ENCODE measurements at regions not wholly inside any gene's neighbourhood (a gene's known extent, or its start where the extent isn't known, plus 50 kb on each side); places are given as distances from the start of the nearest gene placed in this dataset.
"Not testable (repeated sequence)": the region's sequence is repeated elsewhere in the genome, so short reads cannot be mapped to it uniquely, and the experiment has no call there.

GRCh38 chr15:96165775-96166174 lies 164.7 kb upstream of the NR2F2 start:
- Histone ChIP-seq H3K4me3 (ENCODE audit: low read length in 2 of 2) (peak overlapping the region in 1 of 2 donors; percentile 30), H3K4me1 (ENCODE audit: control insufficient read depth, insufficient read depth, low read length) (peaks cover 19% of the 10 kb centered on the region), H3K27me3 (ENCODE audit: control insufficient read depth in 1 of 2, insufficient read depth in 2 of 2, low read length in 2 of 2) (no peaks in the 10 kb centered on the region), H3K36me3 (ENCODE audit: control insufficient read depth in 2 of 2, insufficient read depth in 2 of 2, low read length in 2 of 2) (no peaks in the 10 kb centered on the region), H3K9me3 (ENCODE audit: control insufficient read depth in 2 of 2, low read length in 2 of 2) (no peaks in the 10 kb centered on the region), H3K9ac (ENCODE audit: low read length in 2 of 2) (no peak overlapping the region), H3K27ac (ENCODE audit: low read length) (peak overlapping the region; percentile 18)

DNA sequence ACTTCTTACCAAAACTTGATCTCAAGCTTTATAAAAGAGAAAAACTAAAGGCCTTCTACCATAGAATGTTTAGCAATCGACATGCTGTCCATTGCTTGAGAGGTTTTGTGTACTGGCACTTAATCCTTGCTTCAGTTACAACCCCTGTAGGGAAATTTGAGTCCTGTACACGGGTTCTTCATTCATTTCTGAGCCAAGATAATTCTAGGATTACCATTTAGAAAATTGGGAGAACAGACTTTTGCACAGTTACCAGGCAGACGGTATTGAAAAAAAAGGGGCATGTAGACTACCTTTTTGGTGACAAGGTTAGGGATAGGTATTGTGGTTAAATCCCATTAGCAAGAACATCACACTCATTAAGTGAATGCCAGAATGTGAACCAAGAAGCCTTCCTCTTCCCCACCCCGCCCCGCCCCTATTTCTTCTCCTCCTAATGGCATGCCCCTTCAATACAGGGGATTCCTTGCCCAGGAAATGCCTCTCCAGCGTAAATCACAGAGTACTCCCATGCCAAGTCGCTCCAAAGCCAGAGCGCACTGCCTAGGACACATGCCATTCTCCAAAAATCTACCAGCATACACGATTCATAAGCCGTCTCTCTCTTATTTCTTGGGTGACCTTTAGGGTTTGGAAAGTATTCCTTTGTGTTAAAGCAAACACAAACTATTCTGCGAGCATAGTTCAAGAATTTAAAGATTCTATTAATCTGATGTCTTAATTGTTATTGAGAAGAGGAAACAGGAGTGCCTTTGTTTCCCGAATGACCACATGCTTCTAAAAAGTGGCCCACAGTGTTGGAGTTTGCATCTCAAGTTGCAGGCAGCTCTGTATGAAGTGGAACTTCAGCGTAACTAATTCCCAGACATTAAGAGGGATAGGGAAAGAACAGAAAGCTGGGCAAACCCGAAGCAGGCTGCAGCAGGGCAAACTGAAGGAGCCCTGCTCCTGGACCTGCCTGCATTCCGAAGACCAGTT lies 164.0 kb upstream of the NR2F2 start:
- H3K9me3 ChIP-seq (ENCODE audit: control insufficient read depth in 2 of 2, low read length in 2 of 2), result no peaks in the 10 kb centered on the region
- H3K4me3 ChIP-seq (ENCODE audit: low read length in 2 of 2), result peak overlapping the region in 1 of 2 donors; percentile 30
- no peaks in the 10 kb centered on the region for H3K36me3 ChIP-seq (ENCODE audit: control insufficient read depth in 2 of 2, insufficient read depth in 2 of 2, low read length in 2 of 2)
- no peak overlapping the region for H3K9ac ChIP-seq (ENCODE audit: low read length in 2 of 2)
- no peaks in the 10 kb centered on the region for H3K27me3 ChIP-seq (ENCODE audit: control insufficient read depth in 1 of 2, insufficient read depth in 2 of 2, low read length in 2 of 2)
- peak overlapping the region; percentile 18 for H3K27ac ChIP-seq (ENCODE audit: low read length)
- H3K4me1 ChIP-seq (ENCODE audit: control insufficient read depth, insufficient read depth, low read length), result peaks cover 18% of the 10 kb centered on the region

GRCh38 chr15:96170616-96170978 lies 159.9 kb upstream of the NR2F2 start:
- not testable (repeated sequence) for H3K9ac ChIP-seq (ENCODE audit: low read length in 2 of 2); H3K9me3 ChIP-seq (ENCODE audit: control insufficient read depth in 2 of 2, low read length in 2 of 2); H3K4me3 ChIP-seq (ENCODE audit: low read length in 2 of 2); H3K27me3 ChIP-seq (ENCODE audit: control insufficient read depth in 1 of 2, insufficient read depth in 2 of 2, low read length in 2 of 2); H3K27ac ChIP-seq (ENCODE audit: low read length); H3K36me3 ChIP-seq (ENCODE audit: control insufficient read depth in 2 of 2, insufficient read depth in 2 of 2, low read length in 2 of 2)
- H3K4me1 ChIP-seq (ENCODE audit: control insufficient read depth, insufficient read depth, low read length), result peaks cover 22% of the 10 kb centered on the region

DNA sequence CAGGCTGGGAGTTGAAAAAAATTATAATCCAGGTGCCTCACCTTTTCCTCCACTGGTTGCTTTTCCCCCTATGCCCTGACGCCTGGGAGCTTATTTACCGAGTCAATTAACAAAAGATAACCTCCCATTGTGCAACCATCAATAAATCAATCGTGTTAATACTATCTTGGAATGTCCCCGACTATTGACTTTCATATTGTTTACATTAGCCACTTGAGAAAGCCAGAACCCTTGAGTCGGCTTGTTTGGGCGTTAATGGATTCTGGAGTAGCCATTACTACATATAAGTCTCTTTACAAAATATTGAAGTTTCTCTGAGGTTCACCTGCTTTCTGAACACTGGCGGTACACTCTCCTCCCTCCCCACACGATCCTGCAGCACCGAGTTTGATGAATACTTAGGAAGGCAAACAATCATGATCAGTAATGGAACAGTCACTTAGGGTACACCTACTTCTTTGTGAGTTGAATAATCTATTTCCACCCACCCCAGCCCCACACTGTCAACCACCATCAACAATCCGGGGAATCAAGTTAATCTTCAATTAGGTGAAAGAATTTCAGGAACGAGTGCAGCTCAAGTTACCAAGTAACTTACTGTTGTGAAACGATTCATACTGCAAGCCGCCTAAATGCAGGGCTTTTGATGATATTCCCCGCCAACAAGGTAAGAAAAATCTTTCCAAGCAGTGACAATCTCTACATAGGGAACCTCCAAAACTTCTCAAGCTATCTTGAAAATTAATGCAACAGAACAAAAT lies 159.3 kb upstream of the NR2F2 start:
- Histone ChIP-seq H3K27me3 (ENCODE audit: control insufficient read depth in 1 of 2, insufficient read depth in 2 of 2, low read length in 2 of 2) (no peaks in the 10 kb centered on the region), H3K9ac (ENCODE audit: low read length in 2 of 2) (no peak overlapping the region), H3K36me3 (ENCODE audit: control insufficient read depth in 2 of 2, insufficient read depth in 2 of 2, low read length in 2 of 2) (no peaks in the 10 kb centered on the region), H3K27ac (ENCODE audit: low read length) (no peak overlapping the region), H3K9me3 (ENCODE audit: control insufficient read depth in 2 of 2, low read length in 2 of 2) (no peaks in the 10 kb centered on the region), H3K4me3 (ENCODE audit: low read length in 2 of 2) (no peak overlapping the region), H3K4me1 (ENCODE audit: control insufficient read depth, insufficient read depth, low read length) (peaks cover 16% of the 10 kb centered on the region)

DNA sequence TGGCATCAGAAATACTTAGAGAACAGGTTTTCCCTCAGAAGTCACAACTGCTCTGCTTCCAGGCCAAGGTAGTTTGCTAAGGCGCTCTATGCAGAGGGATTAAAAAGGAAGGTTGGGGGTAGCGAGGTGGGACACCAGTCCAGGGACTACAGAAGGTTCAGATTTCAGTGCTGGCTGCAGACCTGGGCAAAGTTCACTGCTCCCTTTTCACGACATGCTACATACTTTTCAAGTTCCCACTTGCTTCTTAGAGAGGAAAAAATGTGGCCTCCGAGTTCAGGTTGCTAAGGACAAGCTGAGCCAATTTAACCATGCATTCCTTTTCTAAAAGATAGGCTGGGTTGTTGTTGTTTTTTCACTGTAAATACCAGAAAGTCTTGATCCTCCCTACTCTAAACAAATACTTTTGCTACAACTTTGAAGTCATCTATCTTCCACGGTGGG lies 158.6 kb upstream of the NR2F2 start:
- H3K4me3 ChIP-seq (ENCODE audit: low read length in 2 of 2), result no peak overlapping the region
- no peak overlapping the region for H3K9ac ChIP-seq (ENCODE audit: low read length in 2 of 2)
- no peaks in the 10 kb centered on the region for H3K9me3 ChIP-seq (ENCODE audit: control insufficient read depth in 2 of 2, low read length in 2 of 2)
- H3K27ac ChIP-seq (ENCODE audit: low read length), result no peak overlapping the region
- no peaks in the 10 kb centered on the region for H3K27me3 ChIP-seq (ENCODE audit: control insufficient read depth in 1 of 2, insufficient read depth in 2 of 2, low read length in 2 of 2)
- H3K36me3 ChIP-seq (ENCODE audit: control insufficient read depth in 2 of 2, insufficient read depth in 2 of 2, low read length in 2 of 2), result no peaks in the 10 kb centered on the region
- peaks cover 9% of the 10 kb centered on the region for H3K4me1 ChIP-seq (ENCODE audit: control insufficient read depth, insufficient read depth, low read length)

- no peaks in the 10 kb centered on the region for H3K27me3 ChIP-seq (ENCODE audit: control insufficient read depth in 1 of 2, insufficient read depth in 2 of 2, low read length in 2 of 2)
- H3K9ac ChIP-seq (ENCODE audit: low read length in 2 of 2), result no peak overlapping the region
- H3K4me3 ChIP-seq (ENCODE audit: low read length in 2 of 2), result no peak overlapping the region
- H3K27ac ChIP-seq (ENCODE audit: low read length), result no peak overlapping the region
- H3K36me3 ChIP-seq (ENCODE audit: control insufficient read depth in 2 of 2, insufficient read depth in 2 of 2, low read length in 2 of 2), result no peaks in the 10 kb centered on the region
- peaks cover 6% of the 10 kb centered on the region for H3K4me1 ChIP-seq (ENCODE audit: control insufficient read depth, insufficient read depth, low read length)
- H3K9me3 ChIP-seq (ENCODE audit: control insufficient read depth in 2 of 2, low read length in 2 of 2), result no peaks in the 10 kb centered on the region
These were observed 158.1 kb upstream of the NR2F2 start for GRCh38 chr15:96172417-96172816.

GRCh38 chr15:96176831-96177230 lies 153.7 kb upstream of the NR2F2 start:
- Histone ChIP-seq H3K27ac (ENCODE audit: low read length) (no peak overlapping the region), H3K27me3 (ENCODE audit: control insufficient read depth in 1 of 2, insufficient read depth in 2 of 2, low read length in 2 of 2) (no peaks in the 10 kb centered on the region), H3K9ac (ENCODE audit: low read length in 2 of 2) (no peak overlapping the region), H3K4me1 (ENCODE audit: control insufficient read depth, insufficient read depth, low read length) (peaks cover 23% of the 10 kb centered on the region), H3K36me3 (ENCODE audit: control insufficient read depth in 2 of 2, insufficient read depth in 2 of 2, low read length in 2 of 2) (no peaks in the 10 kb centered on the region), H3K9me3 (ENCODE audit: control insufficient read depth in 2 of 2, low read length in 2 of 2) (no peaks in the 10 kb centered on the region), H3K4me3 (ENCODE audit: low read length in 2 of 2) (no peak overlapping the region)

GRCh38 chr15:96177279-96177678 lies 153.2 kb upstream of the NR2F2 start:
- Histone ChIP-seq H3K27ac (ENCODE audit: low read length) (no peak overlapping the region), H3K4me1 (ENCODE audit: control insufficient read depth, insufficient read depth, low read length) (peaks cover 23% of the 10 kb centered on the region), H3K9me3 (ENCODE audit: control insufficient read depth in 2 of 2, low read length in 2 of 2) (no peaks in the 10 kb centered on the region), H3K27me3 (ENCODE audit: control insufficient read depth in 1 of 2, insufficient read depth in 2 of 2, low read length in 2 of 2) (no peaks in the 10 kb centered on the region), H3K9ac (ENCODE audit: low read length in 2 of 2) (no peak overlapping the region), H3K4me3 (ENCODE audit: low read length in 2 of 2) (no peak overlapping the region), H3K36me3 (ENCODE audit: control insufficient read depth in 2 of 2, insufficient read depth in 2 of 2, low read length in 2 of 2) (no peaks in the 10 kb centered on the region)

DNA sequence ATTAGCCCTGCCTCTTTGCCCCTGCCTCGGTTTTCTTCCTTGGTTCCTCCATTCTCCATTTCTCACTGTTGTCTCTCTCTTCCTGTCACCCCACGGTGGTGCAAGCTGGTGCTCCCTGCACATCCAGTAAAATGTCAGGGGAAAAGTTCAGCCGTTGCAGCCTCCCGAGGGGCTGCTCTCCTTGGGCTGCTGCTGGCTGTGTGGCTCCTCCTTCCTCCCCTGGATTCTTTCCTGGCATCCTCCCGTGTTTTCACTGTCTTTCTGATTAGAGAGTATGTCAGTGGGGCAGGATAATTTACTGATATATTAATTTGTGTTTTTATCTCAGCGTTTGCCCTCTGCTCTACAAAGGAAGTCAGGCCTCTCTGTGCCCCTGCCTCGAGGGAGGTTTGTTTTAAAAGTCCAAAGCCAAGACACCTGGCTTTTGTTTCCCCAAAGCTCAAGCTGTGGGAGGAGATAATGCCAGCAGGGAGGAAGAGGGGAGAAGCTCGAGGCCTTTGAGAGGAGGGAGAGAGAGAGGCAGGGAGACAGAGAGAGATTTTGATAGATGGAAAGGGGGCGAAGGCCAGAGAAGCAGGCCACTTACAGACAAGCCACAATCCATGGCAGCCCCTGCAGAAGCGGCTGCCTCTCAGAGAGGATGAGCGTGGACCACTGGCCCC lies 150.3 kb upstream of the NR2F2 start:
- Histone ChIP-seq H3K27ac (ENCODE audit: low read length) (peak overlapping the region; percentile 76), H3K9ac (ENCODE audit: low read length in 2 of 2) (peak overlapping the region; percentile 4 to 36), H3K4me1 (ENCODE audit: control insufficient read depth, insufficient read depth, low read length) (peaks cover 23% of the 10 kb centered on the region), H3K9me3 (ENCODE audit: control insufficient read depth in 2 of 2, low read length in 2 of 2) (no peaks in the 10 kb centered on the region), H3K27me3 (ENCODE audit: control insufficient read depth in 1 of 2, insufficient read depth in 2 of 2, low read length in 2 of 2) (no peaks in the 10 kb centered on the region), H3K36me3 (ENCODE audit: control insufficient read depth in 2 of 2, insufficient read depth in 2 of 2, low read length in 2 of 2) (no peaks in the 10 kb centered on the region), H3K4me3 (ENCODE audit: low read length in 2 of 2) (peak overlapping the region in 1 of 2 donors; percentile 15)

DNA sequence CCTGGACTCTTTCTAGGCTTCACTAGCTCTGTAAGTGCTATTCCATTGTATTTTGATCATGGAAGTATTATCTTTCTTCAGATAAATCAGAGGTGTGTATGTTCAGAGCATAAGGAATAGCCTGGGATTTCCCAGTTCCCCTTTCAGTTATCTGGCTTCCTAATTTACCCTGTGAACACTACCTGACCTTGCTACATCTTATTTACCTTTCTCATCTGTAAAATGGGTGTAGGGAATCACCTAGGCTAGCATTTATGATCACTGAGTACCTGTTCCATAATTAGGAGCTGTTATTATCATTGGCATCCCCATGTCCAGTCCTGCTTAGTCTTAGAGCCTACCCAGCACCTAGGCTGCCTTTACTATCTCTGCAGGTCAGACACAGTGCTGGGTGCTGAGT lies 149.3 kb upstream of the NR2F2 start:
- H3K9ac ChIP-seq (ENCODE audit: low read length in 2 of 2), result peak overlapping the region in 1 of 2 donors; percentile 21
- H3K36me3 ChIP-seq (ENCODE audit: control insufficient read depth in 2 of 2, insufficient read depth in 2 of 2, low read length in 2 of 2), result no peaks in the 10 kb centered on the region
- H3K27ac ChIP-seq (ENCODE audit: low read length), result peak overlapping the region; percentile 76
- peaks cover 23% of the 10 kb centered on the region for H3K4me1 ChIP-seq (ENCODE audit: control insufficient read depth, insufficient read depth, low read length)
- no peaks in the 10 kb centered on the region for H3K9me3 ChIP-seq (ENCODE audit: control insufficient read depth in 2 of 2, low read length in 2 of 2)
- H3K27me3 ChIP-seq (ENCODE audit: control insufficient read depth in 1 of 2, insufficient read depth in 2 of 2, low read length in 2 of 2), result no peaks in the 10 kb centered on the region
- H3K4me3 ChIP-seq (ENCODE audit: low read length in 2 of 2), result peak overlapping the region in 1 of 2 donors; percentile 44
